GM12864 (cell line): ENCODE measurements at regions not wholly inside any gene's neighbourhood (a gene's known extent, or its start where the extent isn't known, plus 50 kb on each side); places are given as distances from the start of the nearest gene placed in this dataset.

Source experiments
- DNase-seq: peaks from one replicate; pipeline ENCODE4 v3.0.0-alpha.2; 2011; ENCODE audit warnings: low read depth
- H3K4me3 ChIP-seq: 2 replicates; pipeline ENCODE4 v1.5.1; 2011; ENCODE audit warnings: mild to moderate bottlenecking, low read depth, low read length, control low read depth
- CTCF ChIP-seq: IDR thresholded peaks from 2 replicates; pipeline ENCODE4 v1.5.1; 2011; ENCODE audit warnings: low read depth, mild to moderate bottlenecking, moderate library complexity, low read length, control low read depth, inconsistent platforms; ENCODE audit errors: missing control alignments

- DNase-seq = no peak
- no peak overlapping the region for H3K4me3 ChIP-seq
- TF ChIP-seq CTCF = no peak
These were observed 67.3 kb upstream of the SHISAL1 start for GRCh38 chr22:44379817-44380755.

- H3K4me3 ChIP-seq = no peak overlapping the region
- no peak for TF ChIP-seq CTCF
- no peak for DNase-seq
These were observed 65.6 kb upstream of the SHISAL1 start for GRCh38 chr22:44378380-44378779.

- no peak overlapping the region for H3K4me3 ChIP-seq
- DNase-seq = no peak
- TF ChIP-seq CTCF = no peak
These were observed 62.7 kb upstream of the SHISAL1 start for GRCh38 chr22:44375451-44375850.

GRCh38 chr22:44373234-44373633 lies 60.5 kb upstream of the SHISAL1 start:
- DNase-seq = no peak
- no peak for TF ChIP-seq CTCF
- H3K4me3 ChIP-seq = no peak overlapping the region

- TF ChIP-seq CTCF = no peak
- no peak overlapping the region for H3K4me3 ChIP-seq
- DNase-seq = no peak
These were observed 59.9 kb upstream of the SHISAL1 start for GRCh38 chr22:44372611-44373010.

GRCh38 chr22:44371741-44372525 lies 59.2 kb upstream of the SHISAL1 start:
- no peak for DNase-seq
- TF ChIP-seq CTCF = no peak
- no peak overlapping the region for H3K4me3 ChIP-seq
